Endothelial cell (in vitro differentiated cells): ENCODE measurements at regions not wholly inside any gene's neighbourhood (a gene's known extent, or its start where the extent isn't known, plus 50 kb on each side); places are given as distances from the start of the nearest gene placed in this dataset.

ENCODE experiments used
- DNase-seq: peaks from one replicate; pipeline ENCODE4 v3.0.0; 2021; ENCODE audit warnings: low spot score
- H3K27ac Mint-ChIP-seq: one replicate; pipeline ENCODE4 v1.8.0; 2021; ENCODE audit warnings: mixed read lengths, inconsistent platforms; ENCODE audit not compliant: unreplicated experiment
- H3K27me3 Mint-ChIP-seq: one replicate; pipeline ENCODE4 v1.8.0; 2021; ENCODE audit warnings: mild to moderate bottlenecking, moderate library complexity, mixed read lengths, inconsistent platforms; ENCODE audit not compliant: unreplicated experiment
- H3K36me3 Mint-ChIP-seq: one replicate; pipeline ENCODE4 v1.8.0; 2021; ENCODE audit warnings: mild to moderate bottlenecking, low read depth, mixed read lengths, inconsistent platforms; ENCODE audit not compliant: unreplicated experiment
- H3K4me1 Mint-ChIP-seq: one replicate; pipeline ENCODE4 v1.8.0; 2021; ENCODE audit warnings: mild to moderate bottlenecking, mixed read lengths, inconsistent platforms; ENCODE audit not compliant: unreplicated experiment
- H3K4me3 Mint-ChIP-seq: one replicate; pipeline ENCODE4 v1.8.0; 2021; ENCODE audit warnings: mild to moderate bottlenecking, mixed read lengths, inconsistent platforms; ENCODE audit not compliant: unreplicated experiment
- H3K9me3 Mint-ChIP-seq: one replicate; pipeline ENCODE4 v1.8.0; 2021; ENCODE audit warnings: mixed read lengths, inconsistent platforms; ENCODE audit not compliant: unreplicated experiment
- CTCF ChIP-seq: fragments of 200-600 bp; sonication (generic); IDR thresholded peaks from one replicate; pipeline ENCODE4 v1.5.0; 2021; ENCODE audit warnings: antibody characterized with exemption; ENCODE audit not compliant: unreplicated experiment

- H3K4me3 Mint-ChIP-seq: no peak overlapping the region
- no peaks in the 10 kb centered on the region for H3K36me3 Mint-ChIP-seq
- H3K27me3 Mint-ChIP-seq: peaks cover 2% of the 10 kb centered on the region
- H3K4me1 Mint-ChIP-seq: peaks cover 33% of the 10 kb centered on the region
- DNase-seq: no peak
- no peak for TF ChIP-seq CTCF
- H3K9me3 Mint-ChIP-seq: no peaks in the 10 kb centered on the region
- no peak overlapping the region for H3K27ac Mint-ChIP-seq
These were observed 162.2 kb downstream of the LY86 start for GRCh38 chr6:6750594-6751265.

- no peak for TF ChIP-seq CTCF
- no peak overlapping the region for H3K27ac Mint-ChIP-seq
- no peaks in the 10 kb centered on the region for H3K9me3 Mint-ChIP-seq
- no peak for DNase-seq
- H3K36me3 Mint-ChIP-seq: no peaks in the 10 kb centered on the region
- H3K4me1 Mint-ChIP-seq: peaks cover 33% of the 10 kb centered on the region
- H3K4me3 Mint-ChIP-seq: no peak overlapping the region
- peaks cover 1% of the 10 kb centered on the region for H3K27me3 Mint-ChIP-seq
These were observed 162.7 kb downstream of the LY86 start for GRCh38 chr6:6751266-6751596.

GRCh38 chr6:6751619-6752023 lies 163.1 kb downstream of the LY86 start:
- Mint-ChIP-seq H3K27me3 (no peaks in the 10 kb centered on the region), H3K27ac (no peak overlapping the region), H3K9me3 (no peaks in the 10 kb centered on the region), H3K4me3 (no peak overlapping the region), H3K4me1 (peaks cover 36% of the 10 kb centered on the region), H3K36me3 (no peaks in the 10 kb centered on the region)
- no peak for TF ChIP-seq CTCF
- no peak for DNase-seq

GRCh38 chr6:6752129-6752528 lies 163.6 kb downstream of the LY86 start:
- no peaks in the 10 kb centered on the region for H3K36me3 Mint-ChIP-seq
- H3K4me1 Mint-ChIP-seq: peaks cover 33% of the 10 kb centered on the region
- TF ChIP-seq CTCF: no peak
- no peaks in the 10 kb centered on the region for H3K27me3 Mint-ChIP-seq
- DNase-seq: no peak
- no peak overlapping the region for H3K4me3 Mint-ChIP-seq
- H3K27ac Mint-ChIP-seq: no peak overlapping the region
- no peaks in the 10 kb centered on the region for H3K9me3 Mint-ChIP-seq

GRCh38 chr6:6753301-6753700 lies 164.8 kb downstream of the LY86 start:
- no peak for DNase-seq
- no peak for TF ChIP-seq CTCF
- H3K9me3 Mint-ChIP-seq: no peaks in the 10 kb centered on the region

More at GRCh38 chr6:6753301-6753700, 164.8 kb downstream of the LY86 start:
- no peak overlapping the region for H3K27ac Mint-ChIP-seq
- H3K27me3 Mint-ChIP-seq: no peaks in the 10 kb centered on the region
- no peak overlapping the region for H3K4me3 Mint-ChIP-seq
- H3K36me3 Mint-ChIP-seq: no peaks in the 10 kb centered on the region
- peaks cover 32% of the 10 kb centered on the region for H3K4me1 Mint-ChIP-seq
